RWPE2 (cell line): ENCODE measurements at regions not wholly inside any gene's neighbourhood (a gene's known extent, or its start where the extent isn't known, plus 50 kb on each side); places are given as distances from the start of the nearest gene placed in this dataset.

Experiments
- ATAC-seq: fragments of 200-7000 bp; cut with Tn5 transposase; 3 replicates; pipeline ENCODE4 v1.9.1; 2021; ENCODE audit warnings: low read depth
- DNase-seq: peaks from one replicate; pipeline ENCODE4 v3.0.0-alpha.2; 2020; ENCODE audit warnings: low spot score
- H3K27ac ChIP-seq: fragments of 450-650 bp; 2 replicates; pipeline ENCODE4 v1.5.1; 2017; ENCODE audit warnings: mild to moderate bottlenecking; ENCODE audit not compliant: poor library complexity, severe bottlenecking
- H3K27me3 ChIP-seq: fragments of 250-450 bp; sonication (Bioruptor Pico); 2 replicates; pipeline ENCODE4 v1.5.1; 2021; ENCODE audit warnings: mild to moderate bottlenecking, moderate library complexity; ENCODE audit not compliant: insufficient read depth, poor library complexity, severe bottlenecking
- H3K36me3 ChIP-seq: fragments of 250-450 bp; sonication (Bioruptor Pico); 2 replicates; pipeline ENCODE4 v1.5.1; 2020; ENCODE audit warnings: low read depth, mild to moderate bottlenecking, moderate library complexity
- H3K4me1 ChIP-seq: fragments of 250-450 bp; sonication (Bioruptor Pico); 2 replicates; pipeline ENCODE4 v1.5.1; 2021; ENCODE audit warnings: mild to moderate bottlenecking, moderate library complexity; ENCODE audit not compliant: insufficient read depth, poor library complexity, severe bottlenecking
- H3K4me3 ChIP-seq: fragments of 250-450 bp; sonication (Bioruptor Pico); 2 replicates; pipeline ENCODE4 v1.5.1; 2021; ENCODE audit warnings: mild to moderate bottlenecking, moderate library complexity; ENCODE audit not compliant: severe bottlenecking
- H3K9me3 ChIP-seq: fragments of 250-450 bp; sonication (Bioruptor Pico); 2 replicates; pipeline ENCODE4 v1.5.1; 2021; ENCODE audit warnings: mild to moderate bottlenecking, moderate library complexity; ENCODE audit not compliant: severe bottlenecking
- CTCF ChIP-seq: fragments of 450-650 bp; IDR thresholded peaks from one replicate; pipeline ENCODE4 v1.5.1; 2017; ENCODE audit warnings: mild to moderate bottlenecking, moderate library complexity; ENCODE audit not compliant: poor library complexity, severe bottlenecking

GRCh38 chr18:78716581-78716980 is 263.0 kb upstream of the SALL3 start:
- TF ChIP-seq CTCF: no peak
- ATAC-seq (no peak), DNase-seq (no peak)
- peaks cover 4% of the 10 kb centered on the region for H3K27me3 ChIP-seq
- no peaks in the 10 kb centered on the region for H3K9me3 ChIP-seq
- H3K36me3 ChIP-seq: no peaks in the 10 kb centered on the region
- no peaks in the 10 kb centered on the region for H3K4me1 ChIP-seq
- no peak overlapping the region for H3K4me3 ChIP-seq
- no peak overlapping the region for H3K27ac ChIP-seq

DNA sequence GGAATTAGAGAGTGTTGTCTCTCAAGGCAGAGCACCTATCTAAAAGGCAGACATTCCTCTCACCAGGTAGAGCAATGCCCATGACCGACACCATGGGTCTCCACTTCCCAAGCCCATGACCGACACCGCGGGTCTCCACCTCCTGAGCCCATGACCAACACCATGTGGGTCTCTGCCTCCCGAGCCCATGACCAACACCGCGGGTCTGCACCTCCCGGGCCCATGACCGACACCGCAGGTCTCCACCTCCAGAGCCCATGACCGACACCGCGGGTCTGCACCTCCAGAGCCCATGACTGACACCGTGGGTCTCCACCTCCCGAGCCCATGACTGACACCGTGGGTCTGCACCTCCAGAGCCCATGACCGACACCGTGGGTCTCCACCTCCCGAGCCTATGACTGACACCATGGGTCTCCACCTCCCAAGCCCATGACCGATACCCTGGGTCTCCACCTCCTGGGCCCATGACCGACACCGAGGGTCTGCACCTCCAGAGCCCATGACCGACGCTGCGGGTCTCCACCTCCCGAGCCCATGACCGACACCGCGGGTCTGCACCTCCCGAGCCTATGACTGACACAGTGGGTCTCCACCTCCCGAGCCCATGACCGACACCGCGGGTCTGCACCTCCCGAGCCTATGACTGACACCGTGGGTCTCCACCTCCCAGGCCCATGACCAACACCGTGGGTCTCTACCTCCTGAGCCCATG is 262.4 kb upstream of the SALL3 start:
- H3K27me3 ChIP-seq: peaks cover 4% of the 10 kb centered on the region
- H3K36me3 ChIP-seq: no peaks in the 10 kb centered on the region
- ATAC-seq (no peak), DNase-seq (no peak)
- no peaks in the 10 kb centered on the region for H3K4me1 ChIP-seq
- no peak overlapping the region for H3K4me3 ChIP-seq
- TF ChIP-seq CTCF: no peak
- no peaks in the 10 kb centered on the region for H3K9me3 ChIP-seq
- no peak overlapping the region for H3K27ac ChIP-seq

GRCh38 chr18:78717766-78718150 is 261.9 kb upstream of the SALL3 start:
- Histone ChIP-seq H3K27me3 (peaks cover 4% of the 10 kb centered on the region), H3K4me3 (no peak overlapping the region), H3K9me3 (no peaks in the 10 kb centered on the region), H3K4me1 (no peaks in the 10 kb centered on the region), H3K36me3 (no peaks in the 10 kb centered on the region), H3K27ac (no peak overlapping the region)
- TF ChIP-seq CTCF: no peak
- ATAC-seq (no peak), DNase-seq (no peak)

DNA sequence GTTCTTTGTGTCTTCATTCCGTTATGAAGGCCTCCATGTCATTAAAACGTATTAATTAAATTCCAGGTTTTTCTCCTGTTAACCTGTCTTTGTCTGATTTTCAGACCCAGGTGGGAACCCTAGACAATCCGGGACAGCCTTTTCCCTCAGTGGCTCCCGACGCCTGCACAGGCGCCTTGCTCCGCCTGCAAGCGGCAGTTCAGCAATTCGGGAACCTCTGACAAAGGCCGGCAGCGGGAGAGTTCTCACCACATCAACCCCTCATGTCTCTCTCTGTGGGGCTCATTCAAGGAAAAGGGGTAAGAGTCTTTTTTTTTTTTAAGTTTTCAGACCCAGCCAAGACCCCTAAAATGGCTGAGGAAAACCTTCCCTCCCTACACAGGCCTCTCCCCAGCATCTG is 259.8 kb upstream of the SALL3 start:
- Histone ChIP-seq H3K4me1 (no peaks in the 10 kb centered on the region), H3K27ac (no peak overlapping the region), H3K9me3 (no peaks in the 10 kb centered on the region), H3K36me3 (no peaks in the 10 kb centered on the region), H3K27me3 (no peaks in the 10 kb centered on the region), H3K4me3 (no peak overlapping the region)
- no peak for TF ChIP-seq CTCF
- DNase-seq (no peak), ATAC-seq (no peak)

GRCh38 chr18:78720456-78721237 is 259.0 kb upstream of the SALL3 start:
- ATAC-seq (no peak), DNase-seq (no peak)
- Histone ChIP-seq H3K4me3 (no peak overlapping the region), H3K9me3 (no peaks in the 10 kb centered on the region), H3K4me1 (no peaks in the 10 kb centered on the region), H3K36me3 (no peaks in the 10 kb centered on the region), H3K27ac (no peak overlapping the region), H3K27me3 (no peaks in the 10 kb centered on the region)
- TF ChIP-seq CTCF: no peak
